Large intestine (tissue), 3 donors: ENCODE measurements at regions not wholly inside any gene's neighbourhood (a gene's known extent, or its start where the extent isn't known, plus 50 kb on each side); places are given as distances from the start of the nearest gene placed in this dataset.
"Not testable (repeated sequence)": the region's sequence is repeated elsewhere in the genome, so short reads cannot be mapped to it uniquely, and the experiment has no call there.

ENCODE experiments used
- DNase-seq, 2 donors: peaks; one replicate each; pipeline versions ENCODE4 v3.0.0 to v3.0.0-alpha.2; 2013
- H3K27ac ChIP-seq: one replicate; pipeline ENCODE4 v1.5.1; 2013; ENCODE audit warnings: low read length
- H3K27me3 ChIP-seq: 2 replicates; pipeline ENCODE4 v1.6.1; 2013; ENCODE audit warnings: low read length; ENCODE audit not compliant: control insufficient read depth, insufficient read depth
- H3K36me3 ChIP-seq: 2 replicates; pipeline ENCODE4 v1.6.1; 2013; ENCODE audit warnings: low read length; ENCODE audit not compliant: control insufficient read depth, insufficient read depth
- H3K4me1 ChIP-seq: one replicate; pipeline ENCODE4 v1.6.1; 2013; ENCODE audit warnings: low read length; ENCODE audit not compliant: control insufficient read depth, insufficient read depth
- H3K4me3 ChIP-seq: one replicate; pipeline ENCODE4 v1.5.1; 2013; ENCODE audit warnings: low read length
- H3K9me3 ChIP-seq: one replicate; pipeline ENCODE4 v1.6.1; 2013; ENCODE audit warnings: mild to moderate bottlenecking, low read depth, low read length, moderate library complexity; ENCODE audit not compliant: control insufficient read depth
- WGBS: methylation state at CpG from one replicate; pipeline ENCODE4 v1.1.5; 2013; ENCODE audit warnings: low lambda C conversion rate; ENCODE audit not compliant: insufficient coverage; 5-methylcytosine and 5-hydroxymethylcytosine counted together

DNA sequence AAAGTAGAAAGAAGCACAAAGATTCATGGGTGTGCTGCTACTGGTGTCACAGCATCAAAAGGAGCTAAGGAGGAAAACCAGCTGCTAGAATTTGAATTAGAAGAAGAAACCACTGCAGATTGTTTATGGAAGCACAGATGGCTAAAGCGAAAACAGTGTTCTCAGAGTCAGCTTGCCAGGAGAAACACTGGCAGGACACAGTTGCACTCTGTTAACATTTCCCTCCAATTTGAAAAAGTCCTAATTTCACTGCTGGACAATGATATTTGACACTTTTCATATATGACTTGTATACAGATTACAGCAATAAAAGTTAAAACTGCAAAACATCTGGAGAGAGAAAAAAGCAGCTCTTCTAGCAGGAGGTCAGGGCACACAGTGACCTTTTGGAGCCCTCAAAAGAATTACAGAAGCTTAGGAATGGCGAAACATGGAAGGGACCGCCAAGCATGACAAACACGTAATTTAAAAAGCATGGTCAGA is 314.5 kb downstream of the COL12A1 start:
- Histone ChIP-seq H3K27ac (no peak overlapping the region), H3K9me3 (no peaks in the 10 kb centered on the region), H3K36me3 (no peaks in the 10 kb centered on the region), H3K4me1 (no peaks in the 10 kb centered on the region), H3K27me3 (no peaks in the 10 kb centered on the region), H3K4me3 (no peak overlapping the region)
- DNase-seq = peak in 1 of 2 donors; percentile 17
- 72% methylated on average over 3 of the region's 4 CpGs for WGBS

DNA sequence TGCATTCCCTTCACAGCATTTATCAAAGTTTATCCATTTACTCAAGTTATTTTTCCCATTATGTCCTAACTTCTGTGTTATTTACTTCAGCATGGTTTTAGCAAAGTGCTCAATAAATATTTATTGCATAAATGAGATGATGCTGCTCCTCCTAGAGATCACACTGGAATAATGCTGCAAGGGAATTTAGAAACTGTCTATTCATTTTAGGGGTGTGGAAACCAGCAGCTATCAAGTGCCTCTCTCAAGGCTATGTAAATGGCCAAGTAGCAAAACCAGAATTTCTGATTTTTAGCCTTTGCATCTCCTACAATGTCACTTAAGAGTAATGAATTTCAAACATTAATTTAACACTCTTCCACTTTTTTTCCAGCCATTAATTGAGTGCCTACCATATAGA is 316.2 kb downstream of the COL12A1 start:
- no peaks in the 10 kb centered on the region for H3K36me3 ChIP-seq
- no peaks in the 10 kb centered on the region for H3K4me1 ChIP-seq
- H3K4me3 ChIP-seq = no peak overlapping the region
- H3K9me3 ChIP-seq = no peaks in the 10 kb centered on the region
- no peaks in the 10 kb centered on the region for H3K27me3 ChIP-seq
- no peak for DNase-seq
- H3K27ac ChIP-seq = no peak overlapping the region

DNA sequence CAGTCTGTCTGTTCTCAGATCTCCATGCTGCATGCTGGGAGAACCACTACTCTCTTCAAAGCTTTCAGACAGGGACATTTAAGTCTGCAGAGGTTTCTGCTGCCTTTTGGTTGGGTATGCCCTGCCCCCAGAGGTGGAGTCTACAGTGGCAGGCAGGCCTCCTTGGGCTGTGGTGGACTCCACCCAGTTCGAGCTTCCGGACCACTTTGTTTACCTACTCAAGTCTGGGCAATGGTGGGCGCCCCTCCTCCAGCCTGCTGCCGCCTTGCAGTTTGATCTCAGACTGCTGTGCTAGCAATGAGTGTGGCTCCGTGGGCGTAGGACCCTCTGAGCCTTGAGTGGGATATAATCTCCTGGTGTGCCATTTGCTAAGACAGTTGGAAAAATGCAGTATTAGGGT is 317.1 kb downstream of the COL12A1 start:
- not testable (repeated sequence) for H3K27me3 ChIP-seq, H3K4me3 ChIP-seq, H3K4me1 ChIP-seq, H3K27ac ChIP-seq, H3K36me3 ChIP-seq, DNase-seq, H3K9me3 ChIP-seq
- WGBS = no CpG with 5 or more reads among the region's 6 CpGs

DNA sequence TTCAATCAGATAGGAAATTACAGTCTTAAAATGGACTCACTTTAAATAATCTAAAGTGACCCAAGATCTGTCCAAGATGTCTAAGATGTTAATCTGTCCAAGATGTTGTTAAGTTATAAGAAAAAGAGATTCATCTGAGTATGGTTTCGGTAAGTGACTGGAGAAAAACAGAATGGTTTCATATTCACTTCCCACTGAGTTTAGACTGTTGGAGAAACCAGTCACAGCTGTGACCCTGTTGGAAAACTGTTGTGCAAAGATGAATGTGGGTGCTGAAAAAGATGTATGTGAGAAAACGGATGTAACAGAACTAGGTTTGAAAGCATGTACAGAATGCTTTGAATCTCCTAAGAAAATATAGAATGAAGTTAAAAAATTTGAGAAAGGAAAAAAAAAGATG is 325.9 kb downstream of the COL12A1 start:
- Histone ChIP-seq H3K4me3 (no peak overlapping the region), H3K4me1 (no peaks in the 10 kb centered on the region), H3K27ac (no peak overlapping the region), H3K36me3 (no peaks in the 10 kb centered on the region), H3K9me3 (no peaks in the 10 kb centered on the region), H3K27me3 (no peaks in the 10 kb centered on the region)
- 100% methylated on average over 1 of the region's 2 CpGs for WGBS
- no peak for DNase-seq

DNA sequence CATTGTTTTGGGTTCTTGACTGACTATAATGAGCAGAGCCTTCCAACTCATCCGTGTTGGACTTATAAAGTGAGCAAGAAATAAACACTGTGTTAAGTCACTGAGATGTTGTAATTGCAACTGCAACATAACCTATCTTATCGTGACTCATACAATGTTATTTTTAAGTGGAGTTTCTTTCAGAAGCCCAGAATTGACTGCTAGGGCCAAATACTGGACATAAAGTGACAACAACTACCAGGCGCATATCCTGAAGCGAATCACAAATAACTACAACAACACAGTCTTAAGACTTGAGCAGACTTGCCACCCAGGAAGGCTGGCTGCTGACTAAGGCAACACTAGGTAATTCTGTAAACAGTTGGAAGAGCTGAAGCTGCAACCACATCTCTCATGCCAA is 326.6 kb downstream of the COL12A1 start:
- H3K4me3 ChIP-seq = no peak overlapping the region
- no peak overlapping the region for H3K27ac ChIP-seq
- 60% methylated on average over 1 of the region's 4 CpGs for WGBS

DNA sequence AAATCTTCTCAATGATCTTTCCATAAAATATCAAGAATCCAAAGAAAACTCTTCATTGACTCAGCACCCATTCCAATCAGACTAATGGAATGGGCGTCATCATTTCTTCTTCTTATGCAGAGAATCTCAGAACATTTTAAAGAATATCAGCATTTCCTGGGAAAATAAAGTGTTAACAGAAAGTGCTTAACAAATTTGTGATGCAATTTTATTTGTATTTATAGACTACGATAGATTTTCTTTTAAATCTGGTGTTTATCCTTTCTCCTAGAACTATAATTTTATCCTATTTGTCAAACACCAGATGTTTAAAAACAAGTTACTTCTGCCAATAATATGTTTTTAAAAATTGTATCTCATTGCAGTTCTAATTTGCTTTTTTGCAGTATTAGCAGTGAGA is 330.7 kb downstream of the COL12A1 start:
- 93% methylated on average over 2 of the region's 2 CpGs for WGBS
- no peaks in the 10 kb centered on the region for H3K36me3 ChIP-seq
- H3K27me3 ChIP-seq = no peaks in the 10 kb centered on the region

More for the DNA sequence above, 326.6 kb downstream of the COL12A1 start:
- no peak for DNase-seq
- H3K9me3 ChIP-seq = no peaks in the 10 kb centered on the region
- no peaks in the 10 kb centered on the region for H3K4me1 ChIP-seq
- H3K36me3 ChIP-seq = no peaks in the 10 kb centered on the region
- H3K27me3 ChIP-seq = no peaks in the 10 kb centered on the region

DNA sequence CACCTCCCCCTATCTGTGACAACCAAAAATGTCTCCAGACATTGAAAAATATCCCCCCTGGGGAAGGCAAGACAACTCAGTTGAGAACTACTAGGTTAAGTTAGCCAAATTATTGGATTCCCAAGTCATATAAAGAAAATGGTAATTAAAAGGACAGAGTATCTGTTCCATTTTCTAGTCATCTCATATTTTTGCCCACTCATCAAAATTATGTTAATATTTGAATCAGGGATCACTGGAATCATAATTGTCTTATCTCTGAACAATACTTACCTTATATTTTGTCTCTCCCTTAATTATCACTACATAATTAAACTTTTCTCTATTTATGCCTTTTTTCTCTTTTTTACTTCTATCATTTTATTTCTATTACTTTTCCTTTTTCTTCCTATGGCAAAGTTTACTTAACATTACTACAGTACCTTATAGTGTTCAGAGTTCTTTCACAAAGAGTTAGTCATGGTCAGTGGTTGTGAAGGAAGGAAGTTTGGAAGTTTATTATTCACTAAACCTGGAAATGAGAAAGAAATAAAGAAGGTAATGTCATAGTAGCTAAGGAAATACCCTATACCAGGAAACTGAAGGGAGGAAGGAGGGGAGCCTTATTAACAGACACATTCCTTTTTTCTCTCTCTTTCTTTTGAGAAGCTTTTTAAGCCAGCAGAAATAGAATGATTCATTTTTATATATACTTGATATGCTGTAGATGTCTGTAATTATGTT is 332.9 kb downstream of the COL12A1 start:
- Histone ChIP-seq H3K4me3 (no peak overlapping the region), H3K36me3 (no peaks in the 10 kb centered on the region), H3K27ac (no peak overlapping the region), H3K9me3 (no peaks in the 10 kb centered on the region), H3K27me3 (no peaks in the 10 kb centered on the region), H3K4me1 (no peaks in the 10 kb centered on the region)
- DNase-seq = no peak

More for the DNA sequence above, 330.7 kb downstream of the COL12A1 start:
- Histone ChIP-seq H3K4me3 (no peak overlapping the region), H3K27ac (no peak overlapping the region), H3K4me1 (no peaks in the 10 kb centered on the region), H3K9me3 (no peaks in the 10 kb centered on the region)
- DNase-seq = no peak

DNA sequence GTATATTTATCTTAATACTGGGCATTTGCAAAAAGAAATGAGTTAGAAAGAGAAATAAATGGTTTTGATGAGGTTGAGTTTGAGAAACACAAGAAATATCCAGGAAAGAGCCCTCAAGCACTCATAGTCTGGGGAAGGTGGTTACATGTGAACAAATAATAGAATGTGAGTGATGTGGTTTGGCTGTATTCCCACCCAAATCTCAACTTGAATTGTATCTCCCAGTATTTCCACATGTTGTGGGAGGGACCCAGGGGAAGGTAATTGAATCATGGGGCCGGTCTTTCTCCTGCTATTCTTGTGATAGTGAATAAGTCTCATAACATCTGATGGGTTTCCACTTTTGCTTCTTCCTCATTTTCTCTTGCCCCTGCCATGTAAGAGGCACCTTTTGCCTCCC is 334.1 kb downstream of the COL12A1 start:
- H3K9me3 ChIP-seq = no peaks in the 10 kb centered on the region

DNA sequence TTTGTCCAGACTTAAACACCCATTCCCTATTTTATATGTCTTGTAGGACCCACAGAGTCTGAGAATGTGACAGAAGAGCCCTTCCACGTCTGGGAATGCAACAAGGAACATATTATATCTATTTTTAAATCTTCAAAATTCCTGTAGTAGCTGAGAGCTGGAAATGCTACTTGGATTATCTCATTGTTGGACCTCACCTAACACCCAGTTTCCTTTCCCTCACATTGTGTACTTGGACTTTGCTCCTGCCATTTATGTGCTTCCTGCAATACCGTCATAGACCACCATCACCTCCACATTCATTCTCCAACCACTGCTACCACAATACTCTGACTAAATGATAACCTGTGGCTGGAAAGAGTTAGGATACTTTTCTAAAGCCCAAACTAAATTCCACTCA is 335.4 kb downstream of the COL12A1 start:
- no peak for DNase-seq
- WGBS = 40% methylated on average over 1 of the region's 2 CpGs

More for the DNA sequence above, 334.1 kb downstream of the COL12A1 start:
- WGBS = no CpG with 5 or more reads among the region's 1 CpG
- Histone ChIP-seq H3K4me3 (no peak overlapping the region), H3K36me3 (no peaks in the 10 kb centered on the region), H3K4me1 (no peaks in the 10 kb centered on the region), H3K27me3 (no peaks in the 10 kb centered on the region), H3K27ac (no peak overlapping the region)
- no peak for DNase-seq

DNA sequence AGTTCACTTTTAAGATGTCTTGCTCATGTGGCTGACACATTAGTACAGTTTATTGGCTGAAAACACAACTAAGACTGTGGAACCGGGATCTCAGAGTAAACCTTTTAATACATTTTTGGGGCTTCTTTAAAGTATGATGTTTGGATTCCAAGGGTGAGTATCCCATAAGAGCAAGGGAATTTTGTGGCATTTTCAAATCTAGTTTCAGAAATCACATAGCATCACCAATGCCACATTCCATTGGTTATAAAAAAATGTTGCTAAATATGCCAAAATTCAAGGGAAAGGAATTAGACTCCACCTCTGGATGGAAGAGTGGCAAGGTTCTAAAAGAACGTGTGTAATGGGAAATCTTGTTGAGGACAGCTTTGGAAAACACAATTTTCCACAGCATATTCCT is 338.6 kb downstream of the COL12A1 start:
- no peaks in the 10 kb centered on the region for H3K27me3 ChIP-seq
- no peaks in the 10 kb centered on the region for H3K4me1 ChIP-seq
- DNase-seq = no peak
- H3K4me3 ChIP-seq = no peak overlapping the region
- no peaks in the 10 kb centered on the region for H3K9me3 ChIP-seq
- no peaks in the 10 kb centered on the region for H3K36me3 ChIP-seq
- 80% methylated on average over 2 of the region's 2 CpGs for WGBS
- no peak overlapping the region for H3K27ac ChIP-seq

More for the DNA sequence above, 335.4 kb downstream of the COL12A1 start:
- Histone ChIP-seq H3K36me3 (no peaks in the 10 kb centered on the region), H3K4me3 (no peak overlapping the region), H3K27ac (no peak overlapping the region), H3K27me3 (no peaks in the 10 kb centered on the region), H3K9me3 (no peaks in the 10 kb centered on the region), H3K4me1 (no peaks in the 10 kb centered on the region)

DNA sequence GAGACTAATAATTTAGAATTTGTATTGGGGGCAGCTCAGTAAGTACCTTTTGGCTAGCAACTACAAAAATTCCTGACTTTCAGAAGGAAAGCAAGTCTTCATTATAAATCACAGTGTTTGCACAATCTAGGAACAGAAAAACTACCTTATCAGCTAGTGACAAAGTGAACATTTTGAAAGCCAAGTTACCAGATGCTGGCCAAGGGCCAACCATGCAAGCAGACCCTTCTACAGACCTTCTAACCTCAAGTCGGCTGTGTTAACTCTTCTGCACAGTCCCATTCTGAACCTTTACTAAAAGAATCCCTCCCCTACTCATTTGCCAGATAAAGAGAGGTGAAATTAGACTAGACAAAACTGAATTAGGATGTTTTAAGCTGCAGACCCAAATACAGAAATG is 341.9 kb downstream of the COL12A1 start:
- no peaks in the 10 kb centered on the region for H3K27me3 ChIP-seq
- no peak overlapping the region for H3K27ac ChIP-seq
- no peak for DNase-seq
- H3K36me3 ChIP-seq = no peaks in the 10 kb centered on the region
- WGBS = no CpG with 5 or more reads among the region's 1 CpG
- no peaks in the 10 kb centered on the region for H3K4me1 ChIP-seq
- no peak overlapping the region for H3K4me3 ChIP-seq
- H3K9me3 ChIP-seq = no peaks in the 10 kb centered on the region
